ENCODE measurements at regions not wholly inside any gene's neighbourhood (a gene's known extent, or its start where the extent isn't known, plus 50 kb on each side); places are given as distances from the start of the nearest gene placed in this dataset.

GRCh38 chr6:22755605-22756004, 186.2 kb downstream of the HDGFL1 start:
- DNase-seq (ENCODE audit: low read depth, low spot score) = no peak

More at GRCh38 chr6:22755605-22756004, 186.2 kb downstream of the HDGFL1 start:
- intact Hi-C loops (cut with micrococcal nuclease) = no loop called here
- CTCF ChIA-PET = no interaction called here
- H3K4me2 ChIP-seq (ENCODE audit: low read length) = no peak overlapping the region
- POLR2A ChIA-PET = no interaction called here
- H3K9ac ChIP-seq (ENCODE audit: low read length) = no peak overlapping the region
- H3K36me3 ChIP-seq (ENCODE audit: control insufficient read depth in 1 of 2, insufficient read depth in 2 of 2, low read length in 2 of 2) = no peaks in the 10 kb centered on the region
- H3K79me2 ChIP-seq (ENCODE audit: insufficient read depth, low read length) = no peaks in the 10 kb centered on the region
- H3K9me3 ChIP-seq (ENCODE audit: control insufficient read depth in 1 of 2, insufficient read depth in 1 of 2, low read depth in 1 of 2, low read length in 2 of 2) = no peaks in the 10 kb centered on the region
- TF ChIP-seq ZNF274 (IDR thresholded peaks at IDR 0.05; ENCODE audit: low read depth, low read length) (no peak), REST (IDR thresholded peaks at IDR 0.05; ENCODE audit: low read depth) (no peak), SIN3A (IDR thresholded peaks at IDR 0.05; ENCODE audit: low read depth) (no peak), YY1 (IDR thresholded peaks at IDR 0.05; ENCODE audit: extremely low read depth, insufficient replicate concordance, low read depth, low read length) (no peak), FOSL1 (IDR thresholded peaks at IDR 0.05; ENCODE audit: low read depth) (no peak)
- H2AFZ ChIP-seq (ENCODE audit: low read depth, low read length, poor library complexity, severe bottlenecking) = no peak overlapping the region
- no peak overlapping the region for H3K4me3 ChIP-seq (replicated peaks in 1 of 2; ENCODE audit: low read depth in 1 of 2, low read length in 2 of 2)
- BruUV-seq (replicated peaks) = no TSS peak
- ATAC-seq = no peak
- no peaks in the 10 kb centered on the region for H4K20me1 ChIP-seq (ENCODE audit: insufficient read depth)
- H3K9me2 ChIP-seq (ENCODE audit: insufficient read depth) = no peaks in the 10 kb centered on the region
- RAD21 ChIA-PET (ENCODE audit: low non-redundant PET in 1 of 2, low total read pairs in 2 of 2, uncharacterized antibody in 2 of 2, unreplicated experiment in 2 of 2) = no interaction called here
- H3K4me1 ChIP-seq (ENCODE audit: control insufficient read depth in 1 of 2, insufficient read depth in 2 of 2, low read length in 2 of 2) = no peaks in the 10 kb centered on the region
- H3K27me3 ChIP-seq (ENCODE audit: insufficient read depth, low read length) = no peaks in the 10 kb centered on the region
- no peak overlapping the region for H3K27ac ChIP-seq (ENCODE audit: low read depth, low read length)
